Stimulated activated CD4-positive, alpha-beta T cell treated with anti-CD3 and anti-CD28 coated beads, Interleukin-12 subunit alpha, Interleukin-12 subunit beta, amount 100 ng/mL, for 48 hours (primary cell): ENCODE measurements at regions not wholly inside any gene's neighbourhood (a gene's known extent, or its start where the extent isn't known, plus 50 kb on each side); places are given as distances from the start of the nearest gene placed in this dataset.
"Not testable (repeated sequence)": the region's sequence is repeated elsewhere in the genome, so short reads cannot be mapped to it uniquely, and the experiment has no call there.

Source experiments
- DNase-seq, 3 donors: peaks; one replicate each; pipeline ENCODE4 v3.0.0-alpha.2; 2020; ENCODE audit warnings: low read depth in 2 of 3, low spot score in 1 of 3

- no peak for DNase-seq
Observed at GRCh38 chr3:132084982-132085381, 50.2 kb upstream of the CPNE4 start.

GRCh38 chr3:132087356-132087755 is 52.5 kb upstream of the CPNE4 start:
- no peak for DNase-seq

GRCh38 chr3:132088291-132088690 is 53.5 kb upstream of the CPNE4 start:
- no peak for DNase-seq

GRCh38 chr3:132090921-132091320 is 56.1 kb upstream of the CPNE4 start:
- DNase-seq: no peak

DNA sequence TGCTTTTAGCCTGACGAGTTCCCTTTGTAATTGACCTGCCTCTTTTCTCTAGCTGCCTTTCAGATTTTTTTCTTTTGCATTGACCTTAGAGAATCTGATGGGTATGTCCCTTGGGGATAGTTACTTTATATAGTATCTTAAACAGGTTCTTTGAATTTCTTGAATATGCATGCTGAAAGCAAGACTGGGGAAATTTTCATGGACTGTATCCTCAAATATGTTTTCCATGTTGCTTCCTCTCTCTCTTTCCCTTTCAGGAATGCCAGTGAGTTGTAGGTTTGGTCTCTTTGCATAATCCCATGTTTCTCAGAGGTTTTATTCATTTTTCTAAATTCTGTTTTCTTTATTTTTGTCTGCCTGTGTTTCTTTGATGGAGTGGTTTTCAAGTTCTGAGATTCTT is 81.8 kb upstream of the CPNE4 start:
- no peak for DNase-seq

GRCh38 chr3:132117642-132118041 is 82.8 kb upstream of the CPNE4 start:
- no peak for DNase-seq

GRCh38 chr3:132119531-132119930 is 84.7 kb upstream of the CPNE4 start:
- no peak for DNase-seq

DNA sequence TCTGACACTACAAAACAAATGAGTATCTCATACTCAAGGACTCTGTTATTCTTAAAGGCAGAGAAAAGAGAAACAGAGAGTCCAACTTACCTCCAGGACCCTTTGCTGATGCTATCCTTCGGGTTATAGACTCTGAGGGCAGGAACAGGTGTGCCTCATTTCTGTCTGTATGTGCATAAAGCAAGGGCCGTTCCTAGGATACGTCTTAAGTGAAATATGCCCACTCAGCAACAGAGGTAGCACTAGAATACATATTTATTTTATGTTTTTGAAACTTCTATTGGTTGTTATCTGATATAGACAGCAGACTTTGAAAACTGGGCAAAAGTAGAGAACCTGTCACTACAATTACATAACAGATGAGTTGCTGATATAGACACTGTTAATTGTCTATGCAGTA is 89.3 kb upstream of the CPNE4 start:
- DNase-seq: no peak

DNA sequence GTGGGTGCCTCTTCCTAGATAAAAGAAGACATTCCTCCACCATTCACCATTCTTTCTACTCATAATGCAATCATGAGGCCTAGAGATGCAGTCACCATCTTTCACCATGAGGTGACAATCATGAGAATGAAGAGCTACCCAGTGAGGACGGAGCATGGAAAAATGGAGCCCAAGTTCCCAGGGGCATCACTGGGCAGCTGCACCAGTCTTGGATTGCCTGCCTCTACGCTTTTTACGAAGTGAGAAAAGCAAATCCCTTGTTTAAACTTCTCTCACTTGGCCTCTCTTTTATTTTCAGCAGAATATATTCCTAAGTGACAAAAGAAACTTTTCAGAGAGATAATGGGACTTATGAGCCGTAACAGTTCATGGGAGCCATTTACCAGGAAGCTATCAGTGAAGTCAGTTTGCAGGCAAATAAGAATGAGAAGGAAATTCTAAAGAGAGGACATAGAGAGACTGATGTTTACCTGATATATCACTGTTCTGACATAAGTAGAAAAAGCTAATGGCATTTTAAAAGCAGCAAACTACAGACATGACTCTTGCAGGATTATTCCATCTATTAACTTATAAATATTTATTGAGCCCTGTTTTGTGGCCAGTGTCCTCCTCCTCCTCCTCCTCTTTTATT is 90.0 kb upstream of the CPNE4 start:
- DNase-seq: no peak

DNA sequence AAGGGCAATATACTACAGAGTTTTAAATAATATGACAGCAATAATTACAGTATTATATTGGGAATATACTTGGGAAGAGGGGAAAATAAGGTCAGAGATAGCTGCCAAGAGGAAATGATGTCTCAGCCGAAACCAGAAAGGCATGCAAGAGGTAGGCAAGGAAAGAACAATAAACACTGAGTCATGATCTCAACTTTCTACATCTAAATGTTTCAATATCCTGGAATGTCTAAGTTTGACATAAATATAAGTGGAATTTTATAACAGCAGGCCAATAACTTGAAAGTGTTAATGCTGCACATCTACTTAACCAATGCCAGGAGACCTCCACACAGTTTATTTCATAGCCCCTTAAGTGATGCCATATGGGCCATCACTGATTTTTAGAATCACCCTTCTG is 99.8 kb upstream of the CPNE4 start:
- DNase-seq: no peak

GRCh38 chr3:132135628-132136333 is 101.0 kb upstream of the CPNE4 start:
- DNase-seq: no peak

DNA sequence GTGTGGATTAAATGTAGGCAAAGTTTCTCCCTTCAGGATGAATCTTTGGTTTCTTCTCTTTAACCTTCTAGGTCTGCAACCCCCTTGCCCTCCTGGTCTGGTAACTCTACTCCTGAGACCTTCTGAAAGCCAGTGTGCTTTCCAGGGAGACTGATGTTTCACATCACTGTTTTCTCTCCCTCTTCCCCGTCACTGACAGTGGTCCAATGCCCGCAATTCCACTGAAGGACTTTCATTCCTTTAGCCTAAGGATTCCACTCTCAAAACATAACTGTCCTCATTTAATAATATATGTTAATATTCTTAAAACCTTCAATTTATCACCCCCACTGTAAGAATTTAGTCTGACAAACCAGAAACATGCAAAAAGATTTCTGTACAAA is 101.5 kb upstream of the CPNE4 start:
- no peak for DNase-seq

DNA sequence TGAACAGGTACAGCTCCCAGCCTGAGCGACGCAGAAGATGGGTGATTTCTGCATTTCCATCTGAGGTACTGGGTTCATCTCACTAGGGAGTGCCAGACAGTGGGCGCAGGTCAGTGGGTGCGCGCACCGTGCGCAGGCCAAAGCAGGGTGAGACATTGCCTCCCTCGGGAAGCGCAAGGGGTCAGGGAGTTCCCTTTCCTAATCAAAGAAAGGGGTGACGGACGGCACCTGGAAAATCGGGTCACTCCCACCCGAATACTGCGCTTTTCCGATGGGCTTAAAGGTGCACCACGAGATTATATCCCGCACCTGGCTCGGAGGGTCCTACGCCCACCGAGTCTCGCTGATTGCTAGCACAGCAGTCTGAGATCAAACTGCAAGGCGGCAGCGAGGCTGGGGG is 102.1 kb upstream of the CPNE4 start:
- DNase-seq: not testable (repeated sequence)

GRCh38 chr3:132145833-132146232 is 111.0 kb upstream of the CPNE4 start:
- no peak for DNase-seq

GRCh38 chr3:132154619-132155018 is 119.8 kb upstream of the CPNE4 start:
- DNase-seq: no peak

GRCh38 chr3:132159145-132159544 is 124.3 kb upstream of the CPNE4 start:
- no peak for DNase-seq

- no peak for DNase-seq
Observed at GRCh38 chr3:132160198-132160597, 125.4 kb upstream of the CPNE4 start.

DNA sequence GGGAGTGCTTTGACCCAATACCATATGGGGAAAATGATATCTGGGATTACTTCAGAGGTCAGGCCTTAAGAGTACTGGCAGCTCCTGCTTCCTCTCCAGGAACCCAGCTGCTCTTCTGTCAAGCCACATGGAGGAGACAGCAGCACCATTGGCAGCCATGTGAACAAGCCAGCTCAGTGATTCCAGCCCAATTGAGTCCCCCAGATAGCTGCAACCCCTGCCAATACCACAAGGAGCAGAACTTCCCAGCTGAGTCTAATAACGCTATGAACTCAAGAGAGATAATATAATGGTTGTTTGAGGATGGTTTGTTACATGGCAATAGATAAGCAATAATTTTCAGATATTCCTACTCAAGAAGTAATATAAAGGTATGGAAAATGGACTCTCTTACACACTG is 126.8 kb upstream of the CPNE4 start:
- DNase-seq: no peak

- no peak for DNase-seq
Observed at GRCh38 chr3:132164469-132165092, 129.8 kb upstream of the CPNE4 start.

DNA sequence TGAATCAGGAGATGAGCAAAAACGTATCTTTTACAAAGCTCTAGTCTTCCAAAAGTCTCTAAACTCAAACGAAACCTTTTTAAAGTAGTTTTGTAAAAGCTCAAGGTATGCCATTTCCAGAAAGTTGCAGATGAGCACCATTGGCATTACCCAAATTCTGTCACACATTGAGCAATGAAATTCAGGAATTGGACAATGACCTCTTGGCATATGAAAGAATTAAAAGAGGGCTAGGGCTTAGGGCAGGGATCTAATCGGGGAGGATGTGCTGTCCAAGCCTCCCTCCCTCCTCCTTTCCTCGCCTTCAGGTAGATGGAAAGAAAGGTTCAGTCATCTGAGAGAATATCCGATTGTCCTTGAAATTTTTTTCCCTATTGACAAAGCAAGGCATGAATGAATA is 133.1 kb upstream of the CPNE4 start:
- no peak for DNase-seq

DNA sequence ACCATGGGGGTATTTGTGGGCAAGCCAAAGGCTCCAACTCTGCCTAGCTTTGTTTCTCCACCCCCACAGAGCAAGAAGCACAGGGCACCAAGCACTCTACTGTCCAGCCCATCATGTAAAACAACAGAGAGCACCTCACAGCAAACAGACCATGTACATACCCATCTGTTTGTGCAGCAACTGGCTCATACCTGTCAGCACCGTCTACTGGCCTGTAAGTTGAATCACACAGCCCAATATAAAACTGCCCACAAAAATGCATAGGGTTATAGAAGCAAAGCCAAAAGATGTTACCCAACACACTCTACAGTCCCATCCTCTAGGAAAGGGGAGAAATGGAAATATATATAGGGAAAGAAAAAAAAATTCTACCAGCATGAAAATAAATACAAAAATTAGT is 139.7 kb upstream of the CPNE4 start:
- DNase-seq: no peak

DNA sequence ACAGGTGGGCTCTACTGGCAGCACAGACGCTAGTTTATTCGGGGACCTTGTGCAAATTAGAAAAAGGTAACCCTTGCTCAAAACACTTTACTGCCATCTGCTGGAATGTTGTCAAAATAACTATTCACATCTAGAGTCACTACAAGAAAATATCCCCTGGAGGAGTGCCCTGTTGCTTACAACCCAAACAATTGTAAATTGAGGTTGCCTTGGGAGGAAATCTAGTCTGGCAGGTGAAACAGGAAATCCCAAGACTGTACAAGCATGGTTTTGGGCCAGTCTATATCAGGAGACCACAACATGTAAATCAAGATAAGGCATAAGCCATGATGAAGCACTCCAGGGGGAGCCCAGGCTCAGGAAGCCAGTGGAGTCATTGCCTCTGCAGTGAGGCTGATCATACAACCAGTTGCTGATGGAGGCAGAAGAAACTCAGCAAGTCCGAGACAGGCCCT is 136.8 kb upstream of the ACP3 start:
- DNase-seq: peak in 1 of 3 donors; percentile 5

GRCh38 chr3:132183811-132184210 is 133.4 kb upstream of the ACP3 start:
- DNase-seq: no peak
